NOMO-1 treated with DMSO at 0.1 percent for 48 hours (cell line): ENCODE measurements at regions not wholly inside any gene's neighbourhood (a gene's known extent, or its start where the extent isn't known, plus 50 kb on each side); places are given as distances from the start of the nearest gene placed in this dataset.
A peak's percentile ranks its signal among the peaks of the same experiment; 100 is the strongest.

Source experiments
- DNase-seq: peaks from one replicate; lab custom pipeline; 2025; ENCODE audit not compliant: unreplicated experiment; lab: John Stamatoyannopoulos, UW

GRCh38 chr4:96755569-96756484 lies 915.9 kb downstream of the PDHA2 start:
- DNase-seq = no peak

- DNase-seq = no peak
Observed at GRCh38 chr4:96756584-96756983, 916.7 kb downstream of the PDHA2 start.

GRCh38 chr4:96763546-96763945 lies 923.7 kb downstream of the PDHA2 start:
- DNase-seq = no peak

- DNase-seq = no peak
Observed at GRCh38 chr4:96766359-96766758, 926.5 kb downstream of the PDHA2 start.

- DNase-seq = no peak
Observed at GRCh38 chr4:96767815-96768480, 928.1 kb downstream of the PDHA2 start.

GRCh38 chr4:96775501-96775900 lies 935.6 kb downstream of the PDHA2 start:
- DNase-seq = no peak

- DNase-seq = no peak
Observed at GRCh38 chr4:96776920-96777527, 937.1 kb downstream of the PDHA2 start.

GRCh38 chr4:96784336-96784735 lies 944.4 kb downstream of the PDHA2 start:
- no peak for DNase-seq

- DNase-seq = no peak
Observed at GRCh38 chr4:96786306-96786705, 946.4 kb downstream of the PDHA2 start.

- no peak for DNase-seq
Observed at GRCh38 chr4:96787766-96788165, 947.9 kb downstream of the PDHA2 start.

- no peak for DNase-seq
Observed at GRCh38 chr4:96809563-96809962, 969.7 kb downstream of the PDHA2 start.

GRCh38 chr4:96827086-96827485 lies 987.2 kb downstream of the PDHA2 start:
- DNase-seq = no peak

- no peak for DNase-seq
Observed at GRCh38 chr4:96833831-96834230, 993.9 kb downstream of the PDHA2 start.

GRCh38 chr4:96835991-96836390 lies 996.1 kb downstream of the PDHA2 start:
- no peak for DNase-seq

GRCh38 chr4:96839441-96839840 lies 999.5 kb downstream of the PDHA2 start:
- peak; percentile 12 for DNase-seq

- no peak for DNase-seq
Observed at GRCh38 chr4:96841801-96842200, 1001.9 kb downstream of the PDHA2 start.

GRCh38 chr4:96844858-96845490 lies 1005.1 kb downstream of the PDHA2 start:
- no peak for DNase-seq

GRCh38 chr4:96845819-96846218 lies 1005.9 kb downstream of the PDHA2 start:
- DNase-seq = no peak

GRCh38 chr4:96874657-96875056 lies 1034.8 kb downstream of the PDHA2 start:
- no peak for DNase-seq

GRCh38 chr4:96879527-96879926 lies 1039.6 kb downstream of the PDHA2 start:
- no peak for DNase-seq

- no peak for DNase-seq
Observed at GRCh38 chr4:96887857-96888256, 1048.0 kb downstream of the PDHA2 start.
